PC-3 (cell line): ENCODE measurements at regions not wholly inside any gene's neighbourhood (a gene's known extent, or its start where the extent isn't known, plus 50 kb on each side); places are given as distances from the start of the nearest gene placed in this dataset.

Experiments
- ATAC-seq: fragments of 200-7000 bp; cut with Tn5 transposase; 2 replicates; pipeline ENCODE4 v1.9.1; 2020; ENCODE audit warnings: mild to moderate bottlenecking, moderate library complexity
- BruUV-seq: library from RNA; stranded (reverse); fragments of 400-500 nt; replicated peaks from 2 replicates; lab custom pipeline; 2021; lab: Mats Ljungman, UMichigan
- CTCF ChIA-PET: fragments of 300-600 bp; sonication (Branson Sonifier 250); formaldehyde crosslinking; loops from one replicate; lab custom pipeline; 2022; ENCODE audit warnings: antibody characterized with exemption; lab: Charles Lee
- POLR2A ChIA-PET: fragments of 300-600 bp; sonication (Branson Sonifier 250); formaldehyde crosslinking; loops from one replicate; lab custom pipeline; 2022; ENCODE audit warnings: antibody characterized with exemption; ENCODE audit not compliant: unreplicated experiment; lab: Charles Lee
- DNase-seq: peaks from one replicate; pipeline ENCODE4 v3.0.0-alpha.2; 2015
- H2AFZ ChIP-seq: fragments of 300-600 bp; sonication (generic); 2 replicates; pipeline ENCODE4 v1.6.0; 2016; ENCODE audit warnings: antibody characterized with exemption, low read length
- H3F3A ChIP-seq: fragments of 300-600 bp; sonication (generic); one replicate; pipeline ENCODE4 v1.6.0; 2017; ENCODE audit warnings: antibody characterized with exemption, low read length, control low read depth, mild to moderate bottlenecking; ENCODE audit not compliant: unreplicated experiment
- H3K27ac ChIP-seq: fragments of 300-600 bp; sonication (generic); 2 replicates; pipeline ENCODE4 v1.5.1; 2016; ENCODE audit warnings: mild to moderate bottlenecking, low read length
- H3K27me3 ChIP-seq: fragments of 300-600 bp; sonication (generic); 2 replicates; pipeline ENCODE4 v1.6.1; 2016; ENCODE audit warnings: low read length, mixed read lengths
- H3K36me3 ChIP-seq: fragments of 300-600 bp; sonication (generic); 2 replicates; pipeline ENCODE4 v1.6.1; 2016; ENCODE audit warnings: low read depth, mixed run types, low read length, mixed read lengths
- H3K4me1 ChIP-seq: fragments of 300-600 bp; sonication (generic); 2 replicates; pipeline ENCODE4 v1.5.1; 2016; ENCODE audit warnings: low read length; ENCODE audit not compliant: insufficient read depth
- H3K4me2 ChIP-seq: fragments of 300-600 bp; sonication (generic); 2 replicates; pipeline ENCODE4 v1.6.0; 2016; ENCODE audit warnings: low read length
- H3K4me3 ChIP-seq: fragments of 300-600 bp; sonication (generic); 2 replicates; pipeline ENCODE4 v1.5.1; 2016; ENCODE audit warnings: mild to moderate bottlenecking, low read length, mixed read lengths
- H3K79me2 ChIP-seq: fragments of 300-600 bp; sonication (generic); 2 replicates; pipeline ENCODE4 v1.6.1; 2017; ENCODE audit warnings: low read length, mixed read lengths
- H3K9ac ChIP-seq: fragments of 300-600 bp; sonication (generic); 2 replicates; pipeline ENCODE4 v1.6.0; 2016; ENCODE audit warnings: mild to moderate bottlenecking, low read length
- H3K9me2 ChIP-seq: fragments of 300-600 bp; sonication (generic); replicated peaks from 2 replicates; pipeline ENCODE4 v1.6.1; 2016; ENCODE audit warnings: mixed run types, low read length, mixed read lengths
- H3K9me3 ChIP-seq: fragments of 300-600 bp; sonication (generic); 2 replicates; pipeline ENCODE4 v1.6.1; 2016; ENCODE audit warnings: low read length, mixed read lengths
- H4K20me1 ChIP-seq: fragments of 300-600 bp; sonication (generic); 2 replicates; pipeline ENCODE4 v1.6.1; 2016; ENCODE audit warnings: low read length, mixed read lengths
- CTCF ChIP-seq: fragments of 300-600 bp; sonication (generic); conservative IDR thresholded peaks from 2 replicates; pipeline ENCODE4 v1.5.1; 2017; ENCODE audit warnings: antibody characterized with exemption, low read depth, mild to moderate bottlenecking, low read length
- EZH2 ChIP-seq: fragments of 300-600 bp; sonication (generic); IDR thresholded peaks from one replicate; pipeline ENCODE4 v1.6.1; 2017; ENCODE audit warnings: antibody characterized with exemption, mild to moderate bottlenecking, low read length; ENCODE audit not compliant: unreplicated experiment
- EZH2phosphoT487 ChIP-seq: fragments of 300-600 bp; sonication (generic); IDR thresholded peaks from 2 replicates; pipeline ENCODE4 v1.6.1; 2018; ENCODE audit warnings: mild to moderate bottlenecking, antibody characterized with exemption, low read length, borderline replicate concordance
- intact Hi-C: fragments of 100-400 bp; cut with micrococcal nuclease; formaldehyde crosslinking; loops from 2 replicates; pipeline ENCODE4 v1.9.0; 2023

GRCh38 chr15:39086641-39087040, 494.2 kb upstream of the THBS1 start:
- Histone ChIP-seq H4K20me1 (no peaks in the 10 kb centered on the region), H3K36me3 (no peaks in the 10 kb centered on the region), H3K4me2 (no peak overlapping the region), H3K9me2 (no peaks in the 10 kb centered on the region), H3K9ac (no peak overlapping the region), H3K27ac (no peak overlapping the region), H3F3A (no peaks in the 10 kb centered on the region), H3K79me2 (no peaks in the 10 kb centered on the region), H2AFZ (no peak overlapping the region), H3K9me3 (no peaks in the 10 kb centered on the region), H3K27me3 (no peaks in the 10 kb centered on the region), H3K4me1 (no peaks in the 10 kb centered on the region), H3K4me3 (no peak overlapping the region)
- no peak for ATAC-seq
- ChIA-PET CTCF (interaction anchor here (0.6 kb wide), 1 partner anchor 115 kb away, joined by 3 read pairs; no protein-coding TSS in a partner anchor), POLR2A (no interaction called here)
- intact Hi-C loops, result no loop called here
- TF ChIP-seq EZH2, result no peak
- no peak for TF ChIP-seq EZH2phosphoT487
- no peak for TF ChIP-seq CTCF
- no TSS peak for BruUV-seq
- no peak for DNase-seq

GRCh38 chr15:39088156-39088555, 492.7 kb upstream of the THBS1 start:
- no TSS peak for BruUV-seq
- no peak overlapping the region for H2AFZ ChIP-seq
- H3K36me3 ChIP-seq, result no peaks in the 10 kb centered on the region
- intact Hi-C loops, result no loop called here
- no peaks in the 10 kb centered on the region for H3K9me2 ChIP-seq
- no peaks in the 10 kb centered on the region for H3K27me3 ChIP-seq
- no peaks in the 10 kb centered on the region for H4K20me1 ChIP-seq
- no peak overlapping the region for H3K4me2 ChIP-seq
- ATAC-seq, result no peak
- no peak for DNase-seq
- no peak overlapping the region for H3K4me3 ChIP-seq
- no peaks in the 10 kb centered on the region for H3K9me3 ChIP-seq
- no peak overlapping the region for H3K27ac ChIP-seq
- H3K79me2 ChIP-seq, result no peaks in the 10 kb centered on the region
- no peak for TF ChIP-seq CTCF
- no peak for TF ChIP-seq EZH2
- TF ChIP-seq EZH2phosphoT487, result no peak
- H3K4me1 ChIP-seq, result no peaks in the 10 kb centered on the region
- no peak overlapping the region for H3K9ac ChIP-seq
- no peaks in the 10 kb centered on the region for H3F3A ChIP-seq
- POLR2A ChIA-PET, result no interaction called here
- CTCF ChIA-PET, result no interaction called here

DNA sequence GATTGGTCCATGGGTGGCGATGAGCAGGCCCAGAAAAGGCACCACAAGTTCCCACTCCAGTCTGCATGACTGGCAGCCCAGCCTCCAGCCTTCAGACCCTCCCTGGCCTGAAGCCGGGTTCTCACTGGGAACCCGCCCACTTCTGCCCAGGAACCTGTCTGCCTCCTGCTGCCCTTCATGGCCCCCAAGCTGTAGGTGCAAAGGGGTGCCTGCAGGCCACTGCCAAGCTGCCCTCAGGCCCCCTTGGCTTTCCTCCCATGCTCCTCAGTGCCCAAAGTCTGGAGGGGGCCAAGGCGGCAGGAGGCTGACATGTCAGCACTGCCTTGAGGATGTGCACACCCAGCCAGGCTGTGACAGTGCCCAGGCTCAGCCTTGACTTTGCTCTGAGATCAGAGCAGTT, 488.5 kb upstream of the THBS1 start:
- H3K27ac ChIP-seq, result no peak overlapping the region
- BruUV-seq, result no TSS peak
- no peaks in the 10 kb centered on the region for H3K36me3 ChIP-seq
- H3K79me2 ChIP-seq, result no peaks in the 10 kb centered on the region
- DNase-seq, result no peak
- intact Hi-C loops, result no loop called here
- H3K9me2 ChIP-seq, result no peaks in the 10 kb centered on the region
- no peaks in the 10 kb centered on the region for H3K4me1 ChIP-seq
- no peaks in the 10 kb centered on the region for H3K27me3 ChIP-seq
- no peaks in the 10 kb centered on the region for H3F3A ChIP-seq
- no peaks in the 10 kb centered on the region for H4K20me1 ChIP-seq
- H3K4me2 ChIP-seq, result no peak overlapping the region
- CTCF ChIA-PET, result no interaction called here
- H3K4me3 ChIP-seq, result no peak overlapping the region
- no peaks in the 10 kb centered on the region for H3K9me3 ChIP-seq
- no peak overlapping the region for H3K9ac ChIP-seq
- TF ChIP-seq CTCF (no peak), EZH2phosphoT487 (no peak), EZH2 (no peak)
- ATAC-seq, result no peak
- H2AFZ ChIP-seq, result no peak overlapping the region
- POLR2A ChIA-PET, result no interaction called here
